HL-60 (cell line): ENCODE measurements at regions not wholly inside any gene's neighbourhood (a gene's known extent, or its start where the extent isn't known, plus 50 kb on each side); places are given as distances from the start of the nearest gene placed in this dataset.

ENCODE experiments used
- CTCF ChIP-seq: IDR thresholded peaks from one replicate; pipeline ENCODE4 v1.5.1; 2011; ENCODE audit warnings: low read length, control low read depth, inconsistent platforms; ENCODE audit not compliant: insufficient read depth
- GABPA ChIP-seq: IDR thresholded peaks from 2 replicates; pipeline ENCODE4 v1.6.1; 2012; ENCODE audit warnings: low read depth
- POLR2AphosphoS5 ChIP-seq: IDR thresholded peaks from 2 replicates; pipeline ENCODE4 v1.6.1; 2012; ENCODE audit warnings: low read depth
- REST ChIP-seq: IDR thresholded peaks from 2 replicates; pipeline ENCODE4 v1.6.1; 2012; ENCODE audit warnings: low read depth; ENCODE audit not compliant: insufficient replicate concordance
- SPI1 ChIP-seq: IDR thresholded peaks from 2 replicates; pipeline ENCODE4 v1.6.1; 2012; ENCODE audit warnings: low read depth, mild to moderate bottlenecking, borderline replicate concordance

- TF ChIP-seq CTCF (no peak), REST (no peak), POLR2AphosphoS5 (no peak), GABPA (no peak), SPI1 (no peak)
These were observed 212.8 kb downstream of the IPMK start for GRCh38 chr10:58054881-58055280.
